DMS 273 (cell line): ENCODE measurements at regions not wholly inside any gene's neighbourhood (a gene's known extent, or its start where the extent isn't known, plus 50 kb on each side); places are given as distances from the start of the nearest gene placed in this dataset.

Experiments used
- DNase-seq: peaks from one replicate; lab custom pipeline; 2025; ENCODE audit not compliant: unreplicated experiment; lab: John Stamatoyannopoulos, UW

- DNase-seq: no peak
These were observed 189.2 kb upstream of the POU3F3 start for GRCh38 chr2:104664672-104665071.

DNA sequence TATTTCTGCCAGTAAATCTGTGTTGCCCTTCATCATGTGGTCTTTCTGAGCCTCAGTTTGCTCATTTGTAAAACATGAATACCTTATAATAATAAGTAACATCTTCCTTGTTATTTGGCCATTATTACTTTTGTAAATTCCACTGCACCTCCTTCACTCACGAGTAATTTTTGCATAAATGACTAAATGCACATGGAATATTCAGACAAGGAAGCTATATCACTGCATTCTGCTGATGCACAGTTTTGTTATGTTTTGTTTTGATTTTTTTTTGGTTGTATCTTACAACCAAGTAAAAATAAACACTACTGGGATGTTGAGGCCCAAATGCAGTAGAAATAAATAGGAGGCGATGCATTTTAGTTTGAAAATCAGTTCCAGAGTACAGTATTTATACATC, 185.3 kb upstream of the POU3F3 start:
- DNase-seq: no peak

DNA sequence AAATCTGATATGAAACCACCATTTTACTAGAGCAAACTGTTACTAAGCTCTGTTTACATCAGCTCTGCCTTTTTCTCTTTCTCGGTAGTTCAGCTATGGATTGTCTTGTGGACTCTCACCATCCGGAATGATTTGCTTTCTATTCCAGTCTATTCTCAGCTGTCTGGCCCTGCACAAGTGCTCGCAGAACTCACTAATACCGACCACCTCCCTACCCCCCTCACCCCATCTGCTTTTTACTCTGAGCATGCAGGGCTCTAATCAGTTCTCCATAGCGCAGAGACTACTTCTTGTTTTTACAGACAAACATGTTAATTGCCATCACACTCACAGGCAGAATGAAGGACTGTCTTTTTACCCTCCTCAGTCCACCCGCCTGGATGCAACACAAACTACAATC, 180.7 kb upstream of the POU3F3 start:
- DNase-seq: no peak

GRCh38 chr2:104678181-104678580, 175.7 kb upstream of the POU3F3 start:
- DNase-seq: no peak

DNA sequence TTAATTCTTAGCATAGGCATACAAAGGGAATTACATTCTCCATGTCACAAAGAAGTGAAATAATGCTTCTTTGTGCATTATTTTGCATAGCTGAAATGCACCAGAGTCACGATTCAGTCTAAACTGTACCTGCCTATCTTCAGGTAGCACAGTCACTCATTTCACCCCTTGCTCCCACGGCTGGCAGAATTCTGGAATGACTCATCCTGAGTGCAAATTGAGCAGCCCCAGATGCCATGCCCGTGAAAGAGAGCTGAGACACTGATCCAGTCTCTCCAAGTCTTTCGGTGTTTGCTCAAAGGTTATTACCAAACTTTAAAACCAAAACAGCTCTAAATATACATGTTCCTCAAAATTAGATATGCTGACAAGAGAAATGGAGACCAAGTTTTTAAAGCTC, 168.3 kb upstream of the POU3F3 start:
- DNase-seq: peak; percentile 21

GRCh38 chr2:104687147-104687546, 166.8 kb upstream of the POU3F3 start:
- no peak for DNase-seq

DNA sequence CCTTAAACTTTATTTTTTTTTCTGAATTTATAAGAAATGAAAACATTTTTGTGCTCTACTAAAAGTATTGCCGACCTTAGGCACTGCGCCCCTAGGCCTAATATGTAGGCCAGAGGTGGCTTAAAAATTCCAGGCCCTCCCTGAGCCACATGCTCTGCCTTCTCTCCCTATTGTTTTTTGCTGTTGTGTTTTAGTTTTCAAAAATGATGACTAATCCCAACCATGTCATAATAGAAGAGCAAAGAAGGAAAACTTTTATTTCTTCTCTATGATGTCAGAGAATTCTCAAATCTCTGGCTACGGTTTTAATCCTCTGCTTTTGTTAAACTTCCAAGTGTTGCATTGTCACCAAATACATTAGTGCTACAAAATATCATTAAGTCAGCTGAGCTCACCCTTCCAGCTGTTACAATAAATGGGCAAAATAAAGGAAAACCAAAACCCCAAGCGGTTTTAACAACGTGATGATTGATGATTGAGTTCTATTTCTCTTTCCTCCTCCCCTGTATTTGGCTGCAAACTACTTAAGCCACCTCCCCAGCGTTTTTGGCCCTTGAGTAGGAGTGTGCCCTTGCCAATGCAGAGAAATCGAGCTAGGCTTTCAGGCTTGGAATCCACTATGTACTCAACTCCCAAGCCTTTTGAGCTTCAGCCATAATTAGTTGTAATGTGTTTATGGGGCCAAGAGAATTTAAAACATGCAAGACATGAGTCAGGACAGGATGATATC, 163.5 kb upstream of the POU3F3 start:
- DNase-seq: peak; percentile 81

- DNase-seq: no peak
These were observed 155.6 kb upstream of the POU3F3 start for GRCh38 chr2:104698276-104698675.

DNA sequence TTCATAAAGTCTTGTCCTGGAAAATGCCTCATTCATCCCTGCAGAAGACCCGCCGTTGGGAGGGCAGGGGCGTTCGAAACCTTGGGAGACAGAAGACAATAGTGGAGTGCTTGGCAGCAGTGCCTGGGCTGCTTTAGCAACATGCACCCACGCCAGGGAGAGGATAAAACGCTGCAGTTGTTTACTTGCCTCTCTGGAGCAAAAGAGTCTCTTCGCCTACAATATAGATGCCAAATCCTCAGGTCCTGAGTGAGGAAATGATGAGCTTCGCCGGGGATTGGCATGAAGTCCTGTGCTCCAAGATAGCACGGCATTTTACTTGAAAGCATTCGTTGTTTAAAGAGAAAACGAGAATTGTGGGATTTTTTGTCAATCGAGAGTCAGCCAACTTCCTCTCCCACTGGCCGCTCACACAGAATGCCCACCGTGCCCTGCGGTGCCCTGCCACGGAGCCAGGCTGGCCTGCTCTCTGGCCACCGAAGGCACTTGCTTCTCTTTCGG, 152.5 kb upstream of the POU3F3 start:
- no peak for DNase-seq

GRCh38 chr2:104702031-104702850, 151.7 kb upstream of the POU3F3 start:
- peak; percentile 51 for DNase-seq

- DNase-seq: peak; percentile 66
These were observed 150.2 kb upstream of the POU3F3 start for GRCh38 chr2:104703669-104704068.

DNA sequence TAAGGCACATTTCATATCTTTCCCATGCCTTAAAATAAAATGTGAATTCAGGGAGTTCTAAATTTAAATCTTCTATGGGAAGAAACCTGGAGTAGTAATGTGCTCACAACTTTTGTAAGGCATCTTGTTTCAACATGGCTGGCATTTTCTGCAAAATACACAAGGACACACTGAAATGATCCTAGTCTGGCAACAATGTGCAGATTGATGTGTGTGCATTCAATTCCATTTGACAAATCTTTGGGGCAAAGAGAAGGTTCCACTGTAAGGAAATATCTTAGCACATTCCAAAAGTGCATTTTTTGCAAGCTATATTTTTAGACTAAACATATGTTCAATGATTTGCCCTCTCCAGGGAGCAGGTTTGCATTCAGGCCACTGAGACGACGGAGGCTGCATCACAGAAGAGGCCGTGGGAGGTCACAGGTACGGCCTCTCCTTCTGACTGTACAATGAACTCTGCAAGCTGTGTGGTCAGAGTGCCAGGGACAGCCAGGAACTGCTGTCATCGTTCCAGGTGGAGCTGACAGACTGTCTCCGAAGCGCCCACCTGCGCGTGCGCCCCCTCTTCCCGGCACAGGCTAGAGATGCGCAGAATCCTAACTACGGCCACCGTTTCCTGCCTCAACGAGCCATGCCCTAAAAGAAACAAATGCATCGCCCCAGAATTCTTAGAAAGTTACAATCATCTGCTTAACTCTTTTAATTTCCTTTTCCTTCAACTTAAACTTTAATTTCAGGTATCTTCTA, 149.2 kb upstream of the POU3F3 start:
- no peak for DNase-seq

GRCh38 chr2:104707056-104707455, 146.9 kb upstream of the POU3F3 start:
- no peak for DNase-seq

DNA sequence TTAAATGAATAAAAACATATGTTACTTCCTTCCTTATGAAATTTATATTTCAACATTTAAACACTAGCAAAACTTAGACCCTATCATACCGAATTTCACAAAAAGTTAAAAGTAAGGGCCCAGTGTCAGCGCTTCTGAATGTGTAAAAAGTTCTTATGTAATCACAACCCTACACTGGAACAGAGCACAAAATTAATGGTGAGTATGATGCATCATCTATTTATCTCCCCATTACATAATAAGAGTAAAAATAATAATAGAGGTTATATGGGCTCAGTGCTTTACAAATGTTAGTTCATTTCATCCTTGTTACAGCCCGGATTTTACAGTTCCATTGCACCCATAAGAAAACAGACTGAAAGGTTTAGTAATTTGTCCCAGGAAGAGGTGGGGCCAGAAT, 144.9 kb upstream of the POU3F3 start:
- DNase-seq: no peak

- no peak for DNase-seq
These were observed 137.9 kb upstream of the POU3F3 start for GRCh38 chr2:104716061-104716460.

DNA sequence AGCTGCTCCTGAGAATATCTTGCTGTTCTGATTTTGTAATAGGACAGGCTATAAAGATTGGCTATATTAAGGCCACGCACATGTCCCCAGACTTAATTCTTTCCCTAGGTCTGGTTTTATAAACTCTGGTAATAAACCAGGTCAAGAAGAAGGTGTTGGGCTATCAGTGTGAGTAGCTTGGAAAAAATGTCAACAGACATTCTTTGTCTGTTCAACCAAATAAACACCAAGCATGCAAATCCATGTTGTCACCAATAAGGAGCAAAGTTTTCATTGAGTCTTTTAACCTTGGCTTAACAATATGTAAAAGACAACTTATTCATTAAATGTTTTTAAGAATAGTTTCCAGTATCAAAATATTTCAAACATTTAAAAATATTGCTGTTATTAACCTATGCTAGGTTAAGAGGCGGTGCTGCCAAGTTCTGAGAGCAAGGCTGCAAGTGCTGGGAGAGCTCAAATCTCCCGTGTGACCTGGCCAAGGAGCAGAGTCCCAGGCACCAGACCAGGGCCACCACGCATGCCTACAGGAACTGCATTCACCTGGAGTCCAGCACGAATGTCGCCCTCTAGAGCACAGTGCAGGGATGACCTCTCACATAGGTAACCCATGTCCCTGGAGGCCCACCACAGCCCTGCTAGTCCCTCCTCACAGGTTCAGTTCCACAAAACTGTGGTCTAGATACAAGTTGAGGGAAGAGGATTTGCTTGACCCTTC, 120.5 kb upstream of the POU3F3 start:
- peak; percentile 53 for DNase-seq

GRCh38 chr2:104734937-104735586, 118.9 kb upstream of the POU3F3 start:
- peak; percentile 74 for DNase-seq

DNA sequence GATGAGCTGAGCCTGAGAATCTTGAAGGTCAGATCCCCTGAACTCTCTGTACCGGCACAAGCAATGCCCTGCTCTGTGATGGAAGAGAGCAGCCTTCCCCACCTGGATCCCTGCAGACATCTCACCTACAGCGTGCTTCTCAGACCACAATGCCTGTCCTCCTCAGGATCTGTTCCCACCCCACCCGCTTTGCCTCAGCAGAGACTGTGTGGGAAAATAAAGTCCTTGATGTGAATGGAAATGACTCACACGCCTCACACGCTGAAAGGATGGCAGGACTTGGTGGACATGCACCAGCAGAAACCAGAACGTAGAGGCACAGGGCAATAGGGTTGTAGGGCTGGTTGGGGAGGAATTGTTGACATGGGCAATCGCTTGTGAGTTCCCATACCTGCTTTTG, 117.9 kb upstream of the POU3F3 start:
- no peak for DNase-seq

- no peak for DNase-seq
These were observed 112.1 kb upstream of the POU3F3 start for GRCh38 chr2:104741860-104742259.

GRCh38 chr2:104744537-104744936, 109.4 kb upstream of the POU3F3 start:
- no peak for DNase-seq
